ENCODE measurements at regions not wholly inside any gene's neighbourhood (a gene's known extent, or its start where the extent isn't known, plus 50 kb on each side); places are given as distances from the start of the nearest gene placed in this dataset.
A peak's percentile ranks its signal among the peaks of the same experiment; 100 is the strongest.

- no peak for DNase-seq (ENCODE audit: low spot score)
- TF ChIP-seq CTCF (IDR thresholded peaks at IDR 0.05; ENCODE audit: extremely low read depth, insufficient read depth, missing control alignments), result no peak
- in situ Hi-C loops (cut with MboI; ENCODE audit: low pct_unique_long_range_greater_than_20kb, low sequenced_read_pairs, unreplicated experiment), result no loop called here
Measured at GRCh38 chr13:22143671-22144070, 472.8 kb downstream of the FGF9 start.

- in situ Hi-C loops (cut with MboI; ENCODE audit: low pct_unique_long_range_greater_than_20kb, low sequenced_read_pairs, unreplicated experiment), result no loop called here
- no peak for DNase-seq (ENCODE audit: low spot score)
Measured at GRCh38 chr13:22144806-22145205, 473.9 kb downstream of the FGF9 start.

DNA sequence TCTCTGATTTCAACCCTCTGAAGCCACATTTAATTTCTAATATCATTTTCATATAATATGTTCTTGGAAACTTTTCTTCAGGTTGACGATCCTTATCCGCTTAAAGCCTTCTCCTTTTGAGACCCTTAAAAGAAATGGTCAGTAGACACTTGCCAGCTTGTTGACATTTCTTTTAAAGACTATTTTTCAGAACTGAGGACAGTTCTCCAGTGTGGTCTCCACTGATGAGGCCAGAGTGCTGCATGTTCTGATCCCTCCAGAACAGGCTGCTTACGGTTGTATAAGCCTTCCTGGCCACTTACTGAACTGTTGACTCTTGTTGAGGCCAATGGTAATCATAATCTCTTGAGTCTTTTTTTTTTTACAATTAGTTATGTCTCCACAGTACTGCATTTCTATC is 477.3 kb downstream of the FGF9 start:
- no peak for DNase-seq (ENCODE audit: low spot score)
- in situ Hi-C loops (cut with MboI; ENCODE audit: low pct_unique_long_range_greater_than_20kb, low sequenced_read_pairs, unreplicated experiment), result no loop called here
- TF ChIP-seq CTCF (IDR thresholded peaks at IDR 0.05; ENCODE audit: extremely low read depth, insufficient read depth, missing control alignments), result no peak

More at GRCh38 chr13:22144806-22145205, 473.9 kb downstream of the FGF9 start:
- no peak for TF ChIP-seq CTCF (IDR thresholded peaks at IDR 0.05; ENCODE audit: extremely low read depth, insufficient read depth, missing control alignments)

- in situ Hi-C loops (cut with MboI; ENCODE audit: low pct_unique_long_range_greater_than_20kb, low sequenced_read_pairs, unreplicated experiment), result no loop called here
- no peak for DNase-seq (ENCODE audit: low spot score)
- TF ChIP-seq CTCF (IDR thresholded peaks at IDR 0.05; ENCODE audit: extremely low read depth, insufficient read depth, missing control alignments), result no peak
Measured at GRCh38 chr13:22152751-22153150, 481.9 kb downstream of the FGF9 start.

DNA sequence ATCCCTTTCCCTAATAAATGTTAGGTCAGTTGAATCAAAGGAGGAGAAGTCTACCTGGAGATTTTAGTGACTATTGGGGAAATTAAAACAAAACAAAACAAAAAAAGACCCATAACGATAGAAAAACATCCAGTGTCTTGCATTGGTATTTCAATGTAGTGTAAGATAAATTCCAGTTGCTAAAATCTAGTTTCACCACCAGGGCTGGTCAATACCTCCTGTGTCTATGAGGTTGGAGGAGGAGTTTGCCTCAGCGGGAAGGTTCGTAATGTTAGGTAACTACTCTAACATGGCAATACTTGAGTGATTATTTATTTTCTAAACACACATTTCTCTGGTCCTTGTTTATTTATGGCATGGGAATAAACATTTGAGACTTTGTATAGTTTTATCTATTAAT is 483.2 kb downstream of the FGF9 start:
- no peak for DNase-seq (ENCODE audit: low spot score)
- no peak for TF ChIP-seq CTCF (IDR thresholded peaks at IDR 0.05; ENCODE audit: extremely low read depth, insufficient read depth, missing control alignments)
- in situ Hi-C loops (cut with MboI; ENCODE audit: low pct_unique_long_range_greater_than_20kb, low sequenced_read_pairs, unreplicated experiment), result no loop called here

- peak; percentile 22 for DNase-seq (ENCODE audit: low spot score)
- TF ChIP-seq CTCF (IDR thresholded peaks at IDR 0.05; ENCODE audit: extremely low read depth, insufficient read depth, missing control alignments), result no peak
- in situ Hi-C loops (cut with MboI; ENCODE audit: low pct_unique_long_range_greater_than_20kb, low sequenced_read_pairs, unreplicated experiment), result no loop called here
Measured at GRCh38 chr13:22161871-22162270, 491.0 kb downstream of the FGF9 start.

DNA sequence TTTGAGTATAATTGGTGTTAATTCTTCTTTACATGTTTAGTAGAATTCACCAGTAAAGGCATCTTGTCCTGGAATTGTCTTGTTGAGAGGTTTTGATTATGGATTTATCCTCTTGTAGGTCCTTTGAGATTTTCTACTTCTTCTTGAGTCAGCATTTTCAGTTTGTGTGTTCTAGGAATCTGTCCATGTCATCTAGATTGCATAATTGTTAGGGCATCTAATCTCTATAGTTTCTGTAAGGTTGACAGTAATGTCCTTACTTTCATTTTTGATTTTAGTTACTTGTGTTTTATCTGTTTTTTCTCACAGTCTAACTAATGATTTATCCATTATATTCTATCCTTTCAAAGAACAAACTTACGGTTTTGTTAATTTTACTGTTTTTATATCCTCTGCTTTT is 492.0 kb downstream of the FGF9 start:
- in situ Hi-C loops (cut with MboI; ENCODE audit: low pct_unique_long_range_greater_than_20kb, low sequenced_read_pairs, unreplicated experiment), result no loop called here
- DNase-seq (ENCODE audit: low spot score), result peak; percentile 11
- TF ChIP-seq CTCF (IDR thresholded peaks at IDR 0.05; ENCODE audit: extremely low read depth, insufficient read depth, missing control alignments), result no peak

Measured in GM13977 (cell line).